GM19240 (cell line): ENCODE measurements at regions not wholly inside any gene's neighbourhood (a gene's known extent, or its start where the extent isn't known, plus 50 kb on each side); places are given as distances from the start of the nearest gene placed in this dataset.

Experiments used
- DNase-seq: peaks from one replicate; pipeline ENCODE4 v3.0.0; 2011; ENCODE audit warnings: low spot score; ENCODE audit not compliant: insufficient read length

GRCh38 chr21:43303275-43304178, 123.4 kb downstream of the SIK1 start:
- DNase-seq = no peak

- no peak for DNase-seq
Measured at GRCh38 chr21:43302769-43303168, 124.2 kb downstream of the SIK1 start.

GRCh38 chr21:43302062-43302700, 124.8 kb downstream of the SIK1 start:
- DNase-seq = no peak

GRCh38 chr21:43301409-43302061, 125.4 kb downstream of the SIK1 start:
- no peak for DNase-seq

- DNase-seq = no peak
Measured at GRCh38 chr21:43300496-43301408, 126.2 kb downstream of the SIK1 start.

GRCh38 chr21:43299441-43300277, 127.3 kb downstream of the SIK1 start:
- DNase-seq = no peak

GRCh38 chr21:43298546-43299440, 128.1 kb downstream of the SIK1 start:
- DNase-seq = no peak

- DNase-seq = no peak
Measured at GRCh38 chr21:43297989-43298388, 128.9 kb downstream of the SIK1 start.

- no peak for DNase-seq
Measured at GRCh38 chr21:43297391-43297981, 128.7 kb downstream of the CRYAA start.

GRCh38 chr21:43295066-43295958, 126.5 kb downstream of the CRYAA start:
- no peak for DNase-seq

- no peak for DNase-seq
Measured at GRCh38 chr21:43294194-43294902, 125.5 kb downstream of the CRYAA start.

GRCh38 chr21:43292866-43293142, 124.0 kb downstream of the CRYAA start:
- no peak for DNase-seq

- no peak for DNase-seq
Measured at GRCh38 chr21:43292041-43292865, 123.4 kb downstream of the CRYAA start.

GRCh38 chr21:43291347-43291950, 122.6 kb downstream of the CRYAA start:
- no peak for DNase-seq

- peak; percentile 52 for DNase-seq
Measured at GRCh38 chr21:43290421-43291346, 121.9 kb downstream of the CRYAA start.
